Activated naive CD4-positive, alpha-beta T cell treated with anti-CD3 and anti-CD28 coated beads for 36 hours (primary cell): ENCODE measurements at regions not wholly inside any gene's neighbourhood (a gene's known extent, or its start where the extent isn't known, plus 50 kb on each side); places are given as distances from the start of the nearest gene placed in this dataset.

ENCODE experiments used
- CTCF ChIA-PET: fragments of 350-600 bp; sonication (Branson Sonifier 250); formaldehyde crosslinking; loops from one replicate; lab custom pipeline; 2021; ENCODE audit warnings: antibody characterized with exemption; lab: Charles Lee
- DNase-seq: peaks from one replicate; pipeline ENCODE4 v3.0.0-alpha.2; 2020
- H3K27ac Mint-ChIP-seq: one replicate; pipeline ENCODE4 v1.8.0; 2021; ENCODE audit warnings: mild to moderate bottlenecking, mixed read lengths
- H3K27me3 Mint-ChIP-seq: one replicate; pipeline ENCODE4 v1.8.0; 2021; ENCODE audit warnings: low read depth, mixed read lengths
- H3K36me3 Mint-ChIP-seq: one replicate; pipeline ENCODE4 v1.8.0; 2021; ENCODE audit warnings: low read depth, mixed read lengths
- H3K4me1 Mint-ChIP-seq: one replicate; pipeline ENCODE4 v1.8.0; 2021; ENCODE audit warnings: low read depth, mixed read lengths
- H3K4me3 Mint-ChIP-seq: one replicate; pipeline ENCODE4 v1.8.0; 2021; ENCODE audit warnings: mild to moderate bottlenecking, moderate library complexity, mixed read lengths
- H3K9me3 Mint-ChIP-seq: one replicate; pipeline ENCODE4 v1.8.0; 2021; ENCODE audit warnings: mixed read lengths
- intact Hi-C: fragments of 100-400 bp; cut with micrococcal nuclease; formaldehyde crosslinking; loops from one replicate; pipeline ENCODE4 v1.15.1; 2023

DNA sequence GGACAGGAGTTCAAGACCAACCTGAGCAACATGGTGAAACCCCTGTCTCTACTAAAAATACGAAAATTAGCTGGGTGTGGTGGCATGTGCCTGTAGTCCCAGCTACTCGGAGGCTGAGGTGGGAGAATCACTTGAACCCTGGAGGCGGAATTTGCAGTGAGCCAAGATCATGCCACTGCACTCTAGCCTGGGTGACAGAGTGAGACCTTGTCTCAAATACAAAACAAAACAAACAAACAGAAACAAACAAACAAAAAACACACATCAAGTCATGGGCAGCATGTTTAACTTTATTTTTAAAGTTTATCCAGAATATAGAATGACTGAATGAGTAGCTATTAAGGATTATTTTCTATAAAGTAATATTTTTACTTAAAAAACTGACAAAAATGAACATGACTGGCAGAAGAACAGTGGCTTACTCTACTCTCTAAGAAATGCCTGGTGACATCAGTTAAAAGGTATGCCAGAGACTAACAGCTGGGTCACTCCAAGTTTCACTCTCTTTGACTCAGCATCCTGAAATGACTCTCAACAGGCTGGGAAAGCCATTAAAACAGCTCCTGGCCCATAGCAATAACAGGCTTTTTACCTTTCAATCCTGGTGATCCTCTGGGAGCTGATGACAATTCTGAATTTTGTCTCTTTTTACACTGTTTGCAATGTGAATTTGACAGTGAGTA is 66.1 kb upstream of the FOXN2 start:
- DNase-seq, result peak; percentile 50
- Mint-ChIP-seq H3K27ac (no peak overlapping the region), H3K4me1 (peaks cover 17% of the 10 kb centered on the region), H3K9me3 (no peaks in the 10 kb centered on the region), H3K36me3 (no peaks in the 10 kb centered on the region), H3K27me3 (no peaks in the 10 kb centered on the region), H3K4me3 (no peak overlapping the region)
- intact Hi-C loops, result no loop called here
- CTCF ChIA-PET, result interaction anchor here (1.1 kb wide), 1 partner anchor 11 kb away, joined by 3 read pairs; no protein-coding TSS in a partner anchor

DNA sequence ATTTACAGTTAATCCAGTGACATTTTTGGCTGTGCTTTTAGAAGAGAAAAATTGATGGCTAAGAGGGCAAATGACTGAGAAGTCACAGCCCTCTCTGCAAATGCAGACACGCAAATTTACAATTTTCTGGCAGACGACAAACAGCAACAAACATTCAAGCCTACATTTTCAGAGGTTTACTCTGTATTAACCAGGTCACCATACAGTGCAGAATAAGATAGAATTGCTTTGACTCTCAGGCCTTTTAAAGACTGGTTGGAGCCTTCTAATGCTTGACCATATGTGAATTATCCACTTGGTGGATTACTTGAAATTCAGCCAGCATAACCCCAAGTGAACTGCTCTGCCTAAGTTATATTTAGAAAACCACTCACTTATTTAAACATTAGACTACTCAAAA is 65.5 kb upstream of the FOXN2 start:
- CTCF ChIA-PET, result interaction anchor here (1.1 kb wide), 1 partner anchor 12 kb away, joined by 3 read pairs; no protein-coding TSS in a partner anchor
- no peak for DNase-seq
- intact Hi-C loops, result no loop called here
- Mint-ChIP-seq H3K4me3 (no peak overlapping the region), H3K36me3 (no peaks in the 10 kb centered on the region), H3K9me3 (no peaks in the 10 kb centered on the region), H3K4me1 (peaks cover 17% of the 10 kb centered on the region), H3K27me3 (no peaks in the 10 kb centered on the region), H3K27ac (no peak overlapping the region)

DNA sequence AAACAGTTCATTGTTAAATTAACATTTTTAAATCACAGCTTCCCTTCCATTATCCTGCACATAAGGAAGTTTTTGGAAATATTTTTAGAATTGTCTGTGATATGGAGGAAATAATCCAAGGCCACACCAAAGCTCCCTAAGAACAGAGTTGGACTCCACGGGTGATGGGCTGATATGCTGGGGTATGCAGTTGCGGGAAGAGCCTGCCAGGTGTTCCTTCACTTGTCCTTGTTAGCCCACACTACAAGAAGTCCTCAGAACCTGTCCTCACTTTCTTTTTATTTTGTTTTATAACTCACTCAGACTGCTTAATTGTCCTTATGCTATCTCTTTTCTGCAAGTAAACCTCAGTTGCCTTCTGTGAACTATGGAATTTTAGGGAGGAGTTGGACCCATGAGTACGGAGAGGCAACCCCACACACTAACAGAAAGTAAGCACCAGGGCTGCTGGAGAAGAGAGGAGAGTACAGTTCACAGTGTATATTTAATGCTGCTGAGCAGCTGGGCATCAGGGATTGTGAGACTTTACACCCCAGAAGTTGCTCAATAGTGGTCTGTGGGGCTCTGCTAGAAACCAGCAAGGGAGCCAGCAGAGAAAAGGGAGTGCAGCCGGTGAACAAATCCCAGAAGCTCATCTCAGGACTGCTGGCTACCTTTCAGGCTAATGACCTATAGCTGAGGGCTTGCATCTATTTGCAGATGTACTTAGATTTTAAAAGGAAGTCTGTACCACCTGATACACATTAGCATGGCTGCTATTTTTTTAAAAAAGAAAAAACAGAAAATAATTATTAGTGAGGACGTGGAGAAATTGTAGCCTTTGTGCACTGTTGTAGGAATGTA is 64.6 kb upstream of the FOXN2 start:
- Mint-ChIP-seq H3K9me3 (no peaks in the 10 kb centered on the region), H3K4me1 (peaks cover 17% of the 10 kb centered on the region), H3K27ac (no peak overlapping the region), H3K36me3 (no peaks in the 10 kb centered on the region), H3K4me3 (no peak overlapping the region), H3K27me3 (no peaks in the 10 kb centered on the region)
- CTCF ChIA-PET, result interaction anchor here (0.7 to 1.1 kb wide), 2 partner anchors 13 to 61 kb away, joined by 3 to 4 read pairs; no protein-coding TSS in a partner anchor
- no peak for DNase-seq
- intact Hi-C loops, result loop anchor here (2.0 kb wide), 1 partner anchor 171 kb away; no protein-coding TSS in a partner anchor

DNA sequence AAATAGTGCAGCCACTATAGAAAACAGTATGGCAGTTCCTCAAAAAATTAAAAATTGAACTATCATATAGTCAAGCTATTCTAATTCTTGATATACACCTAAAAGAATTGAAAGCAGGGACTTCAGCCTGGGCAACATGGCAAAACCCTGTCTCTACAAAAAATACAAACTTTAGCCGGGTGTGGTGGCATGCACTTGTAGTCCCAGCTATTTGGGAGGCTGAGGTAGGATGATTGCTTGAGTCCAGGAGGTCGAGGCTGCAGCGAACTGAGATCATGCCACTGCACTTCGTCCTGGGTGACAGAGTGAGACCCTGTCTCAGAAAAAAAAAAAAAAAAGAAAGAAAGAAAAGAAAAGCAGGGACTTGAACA is 64.0 kb upstream of the FOXN2 start:
- peaks cover 17% of the 10 kb centered on the region for H3K4me1 Mint-ChIP-seq
- CTCF ChIA-PET, result interaction anchor here (0.7 kb wide), 1 partner anchor 61 kb away, joined by 4 read pairs; no protein-coding TSS in a partner anchor
- intact Hi-C loops, result loop anchor here (2.0 kb wide), 1 partner anchor 170 kb away; no protein-coding TSS in a partner anchor

DNA sequence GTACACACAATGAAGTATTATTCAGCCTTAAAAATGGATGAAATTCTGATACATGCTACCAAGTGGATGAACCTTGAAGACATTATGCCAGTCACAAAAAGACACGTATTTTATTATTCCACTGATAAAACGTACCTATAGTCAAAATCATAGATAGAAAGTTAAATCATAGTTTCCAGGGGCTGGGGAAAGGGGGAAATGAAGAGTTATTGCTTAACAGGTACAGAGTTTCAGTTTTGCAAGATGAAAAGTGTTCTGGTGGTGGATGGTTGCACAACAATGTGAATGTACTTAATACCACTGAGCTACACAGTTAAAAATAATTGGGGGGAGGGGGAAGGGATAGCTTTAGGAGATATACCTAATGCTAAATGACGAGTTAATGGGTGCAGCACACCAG is 63.5 kb upstream of the FOXN2 start:
- Mint-ChIP-seq H3K27me3 (no peaks in the 10 kb centered on the region), H3K36me3 (no peaks in the 10 kb centered on the region), H3K27ac (peak overlapping the region; percentile 28), H3K4me1 (peaks cover 17% of the 10 kb centered on the region), H3K4me3 (no peak overlapping the region), H3K9me3 (no peaks in the 10 kb centered on the region)
- no peak for DNase-seq
- intact Hi-C loops, result loop anchor here (1.0 to 2.0 kb wide), 2 partner anchors 62 to 170 kb away; no protein-coding TSS in a partner anchor
- CTCF ChIA-PET, result no interaction called here

More for the DNA sequence above, 64.0 kb upstream of the FOXN2 start:
- no peaks in the 10 kb centered on the region for H3K36me3 Mint-ChIP-seq
- no peak overlapping the region for H3K4me3 Mint-ChIP-seq
- DNase-seq, result no peak
- H3K27me3 Mint-ChIP-seq, result no peaks in the 10 kb centered on the region
- H3K9me3 Mint-ChIP-seq, result no peaks in the 10 kb centered on the region
- no peak overlapping the region for H3K27ac Mint-ChIP-seq

DNA sequence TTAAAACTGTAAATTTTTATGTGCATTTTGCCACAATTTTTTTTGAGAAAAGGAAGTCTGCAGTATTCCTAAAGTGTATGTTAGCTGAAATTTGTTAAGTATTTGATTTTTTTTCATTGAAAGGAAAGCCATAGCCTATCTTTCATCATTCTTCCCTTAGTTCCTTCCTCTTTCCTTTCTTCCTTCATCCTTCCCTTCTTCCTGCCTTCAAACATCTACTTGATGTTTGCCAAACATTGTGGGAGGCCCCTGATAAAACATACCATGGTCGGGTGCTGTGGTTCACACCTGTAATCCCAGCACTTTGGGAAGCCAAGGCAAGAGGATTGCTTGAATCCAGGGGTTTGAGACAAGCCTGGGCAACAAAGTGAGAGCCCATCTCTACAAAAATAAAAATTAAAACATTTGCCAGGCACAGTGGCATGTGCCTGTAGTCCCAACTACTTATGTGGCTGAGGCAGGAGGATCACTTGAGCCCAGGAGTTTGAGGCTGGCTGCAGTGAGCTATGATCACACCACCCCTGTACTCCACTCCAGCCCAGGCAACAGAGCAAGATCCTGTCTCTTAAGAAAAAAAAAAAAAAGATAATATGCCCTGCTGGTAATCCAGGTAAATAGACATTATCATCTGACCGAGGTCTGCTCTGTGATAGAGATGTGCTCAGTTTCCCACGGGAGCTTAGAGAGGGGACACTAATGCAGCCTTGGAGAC is 62.9 kb upstream of the FOXN2 start:
- H3K9me3 Mint-ChIP-seq, result no peaks in the 10 kb centered on the region
- H3K36me3 Mint-ChIP-seq, result no peaks in the 10 kb centered on the region
- H3K27me3 Mint-ChIP-seq, result no peaks in the 10 kb centered on the region
- no peak for DNase-seq
- CTCF ChIA-PET, result interaction anchor here (0.8 kb wide), 1 partner anchor 171 kb away, joined by 6 read pairs; no protein-coding TSS in a partner anchor
- no peak overlapping the region for H3K27ac Mint-ChIP-seq
- peaks cover 17% of the 10 kb centered on the region for H3K4me1 Mint-ChIP-seq
- H3K4me3 Mint-ChIP-seq, result no peak overlapping the region
- intact Hi-C loops, result loop anchor here (1.0 to 2.0 kb wide), 2 partner anchors 62 to 169 kb away; no protein-coding TSS in a partner anchor

DNA sequence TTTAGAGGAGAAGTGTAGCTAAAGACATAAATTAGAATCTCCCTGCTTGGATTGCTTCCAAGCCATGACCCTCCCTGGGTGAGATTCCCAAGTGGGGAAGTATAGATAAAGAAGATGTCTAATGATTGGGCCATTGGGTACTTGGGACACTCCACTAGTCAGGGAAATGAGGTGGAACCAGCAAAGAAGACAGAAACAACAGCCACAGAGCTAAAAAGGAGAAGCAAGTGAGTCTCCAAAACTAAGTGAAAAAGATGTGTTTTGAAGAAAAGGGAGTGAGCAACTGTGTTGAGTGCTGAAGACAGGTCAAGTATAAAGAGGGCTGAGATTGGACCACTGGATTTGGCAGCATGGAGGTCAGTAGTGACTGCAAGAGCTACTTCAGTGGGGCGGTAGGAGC is 61.2 kb upstream of the FOXN2 start:
- no peak overlapping the region for H3K4me3 Mint-ChIP-seq
- CTCF ChIA-PET, result no interaction called here
- intact Hi-C loops, result no loop called here
- no peaks in the 10 kb centered on the region for H3K36me3 Mint-ChIP-seq
- no peaks in the 10 kb centered on the region for H3K9me3 Mint-ChIP-seq
- no peak for DNase-seq
- no peaks in the 10 kb centered on the region for H3K27me3 Mint-ChIP-seq
- H3K27ac Mint-ChIP-seq, result no peak overlapping the region
- H3K4me1 Mint-ChIP-seq, result peaks cover 14% of the 10 kb centered on the region

DNA sequence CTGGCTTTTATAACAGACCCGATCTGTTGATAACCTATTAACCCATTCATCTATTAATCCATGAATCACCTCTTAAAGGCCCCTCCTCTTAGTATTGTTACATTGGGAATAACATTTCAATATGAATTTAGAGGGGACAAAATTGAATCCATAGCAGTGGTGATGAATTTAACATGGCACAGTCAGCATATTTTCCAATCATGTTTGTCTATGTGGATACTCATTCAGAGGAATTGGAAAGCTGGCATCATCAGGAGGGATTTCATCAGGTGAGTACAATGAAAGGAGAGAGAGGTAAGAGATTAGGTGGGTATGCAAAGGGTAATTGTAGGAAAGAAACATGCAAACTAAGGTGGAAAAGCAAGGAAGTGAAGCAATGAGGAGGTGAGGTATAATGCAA is 59.6 kb upstream of the FOXN2 start:
- CTCF ChIA-PET, result no interaction called here
- H3K27me3 Mint-ChIP-seq, result no peaks in the 10 kb centered on the region
- H3K4me3 Mint-ChIP-seq, result no peak overlapping the region
- no peaks in the 10 kb centered on the region for H3K9me3 Mint-ChIP-seq
- intact Hi-C loops, result no loop called here
- H3K36me3 Mint-ChIP-seq, result no peaks in the 10 kb centered on the region
- H3K27ac Mint-ChIP-seq, result no peak overlapping the region
- H3K4me1 Mint-ChIP-seq, result peaks cover 8% of the 10 kb centered on the region
- DNase-seq, result no peak

DNA sequence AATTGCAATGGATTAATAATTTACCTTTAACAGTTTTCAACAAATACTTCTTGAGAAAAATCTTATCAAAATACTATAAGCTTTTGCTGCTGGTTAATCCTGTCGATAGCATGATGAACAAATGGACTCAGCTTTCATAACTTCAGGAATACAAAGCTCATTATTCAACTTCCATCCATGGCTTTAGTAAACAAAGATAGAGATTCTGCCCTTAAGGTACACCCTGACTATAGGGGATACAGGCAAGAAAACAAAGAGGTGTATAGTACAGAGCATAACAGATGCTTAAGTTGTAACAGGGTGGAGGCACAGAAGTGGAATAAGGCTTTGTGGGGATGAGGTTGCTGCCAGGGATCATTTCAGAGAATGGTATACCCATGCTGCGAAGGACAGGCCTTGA is 57.0 kb upstream of the FOXN2 start:
- Mint-ChIP-seq H3K4me3 (no peak overlapping the region), H3K36me3 (no peaks in the 10 kb centered on the region), H3K27ac (no peak overlapping the region), H3K4me1 (no peaks in the 10 kb centered on the region), H3K27me3 (no peaks in the 10 kb centered on the region), H3K9me3 (no peaks in the 10 kb centered on the region)
- no peak for DNase-seq
- intact Hi-C loops, result no loop called here
- CTCF ChIA-PET, result interaction anchor here (1.0 kb wide), 1 partner anchor 21 kb away, joined by 3 read pairs; no protein-coding TSS in a partner anchor

DNA sequence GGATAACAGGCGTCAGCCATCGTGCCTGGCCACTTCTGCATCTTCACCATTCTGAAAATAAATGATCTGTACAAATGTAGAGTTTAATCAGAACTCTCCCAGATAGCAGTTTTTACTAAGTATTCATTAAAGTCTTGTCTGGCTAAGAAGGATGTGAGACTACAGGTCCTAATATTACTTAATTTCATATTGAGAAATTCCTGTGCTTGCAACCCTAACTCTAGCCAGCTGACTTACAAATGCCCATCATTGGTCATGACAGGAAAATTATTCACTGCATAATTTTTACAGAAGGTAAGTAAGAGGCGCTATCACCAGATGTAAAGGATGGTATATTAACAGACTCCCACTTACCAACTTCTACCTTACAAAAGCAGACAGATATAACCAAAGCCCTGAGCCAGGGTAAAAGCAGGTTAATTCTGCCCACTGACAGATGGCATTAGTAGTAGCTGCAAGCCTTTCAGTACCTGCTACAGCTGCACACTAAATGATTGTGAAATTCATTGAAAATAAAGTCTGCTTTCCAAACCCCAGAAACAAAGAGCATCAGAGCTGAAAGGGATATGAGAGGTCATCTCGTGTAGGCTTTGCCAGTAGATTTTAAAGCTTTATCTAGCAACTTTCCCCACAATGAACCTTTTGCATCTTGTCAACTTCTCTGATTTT is 55.9 kb upstream of the FOXN2 start:
- intact Hi-C loops, result no loop called here
- Mint-ChIP-seq H3K36me3 (no peaks in the 10 kb centered on the region), H3K27me3 (no peaks in the 10 kb centered on the region), H3K9me3 (no peaks in the 10 kb centered on the region), H3K27ac (no peak overlapping the region), H3K4me3 (no peak overlapping the region), H3K4me1 (no peaks in the 10 kb centered on the region)
- no peak for DNase-seq
- CTCF ChIA-PET, result no interaction called here

DNA sequence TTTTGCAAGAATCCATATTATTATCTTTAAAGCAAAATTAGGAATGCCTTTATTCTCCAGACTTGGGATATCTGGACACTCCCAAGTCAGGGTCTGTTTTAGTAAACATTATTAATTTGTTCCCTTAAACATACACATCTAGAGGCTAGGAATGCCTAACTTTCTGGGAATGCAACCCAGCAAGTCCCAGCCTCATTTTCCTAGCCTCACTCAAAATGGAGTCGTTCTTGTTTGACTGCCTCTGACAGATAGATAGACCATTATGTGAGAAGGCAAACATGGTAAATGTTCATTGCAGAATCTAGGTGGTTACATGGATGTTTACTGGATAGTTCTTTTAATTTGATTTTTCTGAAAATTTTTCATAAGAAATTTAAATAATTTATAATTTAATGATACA is 54.7 kb upstream of the FOXN2 start:
- CTCF ChIA-PET, result interaction anchor here (0.8 kb wide), 1 partner anchor 114 kb away, joined by 3 read pairs; no protein-coding TSS in a partner anchor
- H3K36me3 Mint-ChIP-seq, result no peaks in the 10 kb centered on the region
- H3K4me3 Mint-ChIP-seq, result no peak overlapping the region
- no peaks in the 10 kb centered on the region for H3K4me1 Mint-ChIP-seq
- no peaks in the 10 kb centered on the region for H3K27me3 Mint-ChIP-seq
- intact Hi-C loops, result no loop called here
- H3K27ac Mint-ChIP-seq, result no peak overlapping the region
- no peak for DNase-seq
- no peaks in the 10 kb centered on the region for H3K9me3 Mint-ChIP-seq
